ENCODE measurements at regions not wholly inside any gene's neighbourhood (a gene's known extent, or its start where the extent isn't known, plus 50 kb on each side); places are given as distances from the start of the nearest gene placed in this dataset.
"Not testable (repeated sequence)": the region's sequence is repeated elsewhere in the genome, so short reads cannot be mapped to it uniquely, and the experiment has no call there.

- TF ChIP-seq, protein P1, sequence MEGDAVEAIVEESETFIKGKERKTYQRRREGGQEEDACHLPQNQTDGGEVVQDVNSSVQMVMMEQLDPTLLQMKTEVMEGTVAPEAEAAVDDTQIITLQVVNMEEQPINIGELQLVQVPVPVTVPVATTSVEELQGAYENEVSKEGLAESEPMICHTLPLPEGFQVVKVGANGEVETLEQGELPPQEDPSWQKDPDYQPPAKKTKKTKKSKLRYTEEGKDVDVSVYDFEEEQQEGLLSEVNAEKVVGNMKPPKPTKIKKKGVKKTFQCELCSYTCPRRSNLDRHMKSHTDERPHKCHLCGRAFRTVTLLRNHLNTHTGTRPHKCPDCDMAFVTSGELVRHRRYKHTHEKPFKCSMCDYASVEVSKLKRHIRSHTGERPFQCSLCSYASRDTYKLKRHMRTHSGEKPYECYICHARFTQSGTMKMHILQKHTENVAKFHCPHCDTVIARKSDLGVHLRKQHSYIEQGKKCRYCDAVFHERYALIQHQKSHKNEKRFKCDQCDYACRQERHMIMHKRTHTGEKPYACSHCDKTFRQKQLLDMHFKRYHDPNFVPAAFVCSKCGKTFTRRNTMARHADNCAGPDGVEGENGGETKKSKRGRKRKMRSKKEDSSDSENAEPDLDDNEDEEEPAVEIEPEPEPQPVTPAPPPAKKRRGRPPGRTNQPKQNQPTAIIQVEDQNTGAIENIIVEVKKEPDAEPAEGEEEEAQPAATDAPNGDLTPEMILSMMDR (optimal IDR thresholded peaks at IDR 0.05 in 1 of 3, IDR thresholded peaks at IDR 0.05 in 1 of 3, conservative IDR thresholded peaks at IDR 0.05 in 1 of 3; ENCODE audit: extremely low read depth in 1 of 3, insufficient read depth in 2 of 3, low read length in 3 of 3) = not testable (repeated sequence)
- not testable (repeated sequence) for TF ChIP-seq EZH2 (IDR thresholded peaks at IDR 0.05; ENCODE audit: low read length)
Observed at GRCh38 chr10:47599657-47600056, 76.2 kb upstream of the AGAP9 start.

Measured in keratinocyte (primary cell).